MM.1S (cell line): ENCODE measurements at regions not wholly inside any gene's neighbourhood (a gene's known extent, or its start where the extent isn't known, plus 50 kb on each side); places are given as distances from the start of the nearest gene placed in this dataset.

Experiments
- EZH2 ChIP-seq: fragments of 300-600 bp; sonication (generic); optimal IDR thresholded peaks from 2 replicates; pipeline ENCODE3; 2017; ENCODE audit warnings: low read depth, mild to moderate bottlenecking, antibody characterized with exemption, low read length, mixed read lengths
- TF ChIP-seq, protein P1 (sequence below): fragments of 300-600 bp; sonication (generic); IDR thresholded peaks from 2 replicates; pipeline ENCODE4 v1.5.1; 2016; ENCODE audit warnings: antibody characterized with exemption, low read length, mixed read lengths

DNA sequence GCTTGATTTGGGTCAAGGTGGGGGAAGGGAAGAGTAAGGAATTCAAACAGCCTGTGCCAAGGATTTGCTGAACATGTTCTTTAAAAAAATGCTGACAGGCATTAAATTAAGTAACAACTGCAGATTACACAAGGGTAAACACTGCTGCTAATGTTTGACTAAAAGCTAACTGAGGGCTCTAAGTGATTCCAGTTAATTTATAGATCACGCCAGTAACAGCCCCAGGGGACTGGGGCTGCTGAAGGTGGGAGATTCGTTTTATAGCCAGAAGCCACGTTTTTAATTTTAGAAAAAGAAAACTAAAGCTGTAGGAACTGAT, 321.7 kb downstream of the DLEU7 start:
- TF ChIP-seq, protein P1, sequence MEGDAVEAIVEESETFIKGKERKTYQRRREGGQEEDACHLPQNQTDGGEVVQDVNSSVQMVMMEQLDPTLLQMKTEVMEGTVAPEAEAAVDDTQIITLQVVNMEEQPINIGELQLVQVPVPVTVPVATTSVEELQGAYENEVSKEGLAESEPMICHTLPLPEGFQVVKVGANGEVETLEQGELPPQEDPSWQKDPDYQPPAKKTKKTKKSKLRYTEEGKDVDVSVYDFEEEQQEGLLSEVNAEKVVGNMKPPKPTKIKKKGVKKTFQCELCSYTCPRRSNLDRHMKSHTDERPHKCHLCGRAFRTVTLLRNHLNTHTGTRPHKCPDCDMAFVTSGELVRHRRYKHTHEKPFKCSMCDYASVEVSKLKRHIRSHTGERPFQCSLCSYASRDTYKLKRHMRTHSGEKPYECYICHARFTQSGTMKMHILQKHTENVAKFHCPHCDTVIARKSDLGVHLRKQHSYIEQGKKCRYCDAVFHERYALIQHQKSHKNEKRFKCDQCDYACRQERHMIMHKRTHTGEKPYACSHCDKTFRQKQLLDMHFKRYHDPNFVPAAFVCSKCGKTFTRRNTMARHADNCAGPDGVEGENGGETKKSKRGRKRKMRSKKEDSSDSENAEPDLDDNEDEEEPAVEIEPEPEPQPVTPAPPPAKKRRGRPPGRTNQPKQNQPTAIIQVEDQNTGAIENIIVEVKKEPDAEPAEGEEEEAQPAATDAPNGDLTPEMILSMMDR = no peak
- no peak for TF ChIP-seq EZH2
